ENCODE measurements at regions not wholly inside any gene's neighbourhood (a gene's known extent, or its start where the extent isn't known, plus 50 kb on each side); places are given as distances from the start of the nearest gene placed in this dataset.

DNA sequence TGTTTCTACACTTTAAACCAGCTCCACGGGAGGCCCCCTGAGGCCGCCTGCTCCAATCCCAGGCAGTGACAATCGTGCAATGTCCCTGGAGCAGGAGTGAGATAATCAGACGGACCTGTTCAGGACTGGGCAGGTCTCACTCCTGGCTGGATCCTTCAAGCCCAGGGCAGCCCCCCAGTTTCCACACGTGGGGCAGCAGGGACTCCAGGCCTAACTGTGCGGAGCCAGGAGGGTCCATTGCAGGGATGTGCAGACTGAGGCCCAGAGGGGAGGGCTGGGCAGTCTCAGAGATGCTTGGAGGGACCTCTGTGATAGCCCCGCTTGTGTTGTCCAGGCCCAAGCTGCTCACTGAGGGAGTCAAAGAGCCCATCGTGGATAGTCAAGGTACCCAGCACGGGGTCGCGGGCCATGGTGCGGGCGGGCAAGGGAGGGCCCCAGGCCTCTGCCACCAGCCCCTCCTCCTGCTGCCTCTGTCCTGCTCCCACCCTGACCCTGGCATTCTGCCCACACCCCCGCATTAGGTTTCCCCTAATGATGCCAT is 110.5 kb upstream of the KCTD7 start:
- no peak overlapping the region for H4K8ac ChIP-seq (ENCODE audit: low read depth in 2 of 2, low read length in 2 of 2)
- no peak overlapping the region for H3K4me2 ChIP-seq (ENCODE audit: low read depth, low read length)
- H2AFZ ChIP-seq (replicated peaks; ENCODE audit: low read length, poor library complexity): no peak overlapping the region
- no TSS peak for BruUV-seq (replicated peaks)
- H2BK15ac ChIP-seq (ENCODE audit: low read depth, low read length): no peak overlapping the region
- no peak overlapping the region for H3K14ac ChIP-seq (replicated peaks; ENCODE audit: low read depth, low read length)
- no peak overlapping the region for H2BK120ac ChIP-seq (ENCODE audit: low read depth, low read length)
- H3K18ac ChIP-seq (ENCODE audit: low read depth, low read length): no peak overlapping the region
- ChIA-PET POLR2A (ENCODE audit: unreplicated experiment) (no interaction called here), CTCF (no interaction called here)
- H2BK5ac ChIP-seq (ENCODE audit: low read depth, low read length, poor library complexity, severe bottlenecking): no peak overlapping the region
- H2BK20ac ChIP-seq (ENCODE audit: low read depth, low read length): no peak overlapping the region
- H3K27ac ChIP-seq (ENCODE audit: insufficient read depth, low read length): no peak overlapping the region
- H3K56ac ChIP-seq (ENCODE audit: extremely low read depth, insufficient read depth, low read length): no peak overlapping the region
- no peak for TF ChIP-seq RFX5 (IDR thresholded peaks at IDR 0.05; ENCODE audit: low read depth, low read length)
- no peak for TF ChIP-seq CHD1 (IDR thresholded peaks at IDR 0.05; ENCODE audit: low read depth, low read length)
- TF ChIP-seq CEBPB (IDR thresholded peaks at IDR 0.05; ENCODE audit: low read depth, low read length): no peak
- TF ChIP-seq, protein P1, sequence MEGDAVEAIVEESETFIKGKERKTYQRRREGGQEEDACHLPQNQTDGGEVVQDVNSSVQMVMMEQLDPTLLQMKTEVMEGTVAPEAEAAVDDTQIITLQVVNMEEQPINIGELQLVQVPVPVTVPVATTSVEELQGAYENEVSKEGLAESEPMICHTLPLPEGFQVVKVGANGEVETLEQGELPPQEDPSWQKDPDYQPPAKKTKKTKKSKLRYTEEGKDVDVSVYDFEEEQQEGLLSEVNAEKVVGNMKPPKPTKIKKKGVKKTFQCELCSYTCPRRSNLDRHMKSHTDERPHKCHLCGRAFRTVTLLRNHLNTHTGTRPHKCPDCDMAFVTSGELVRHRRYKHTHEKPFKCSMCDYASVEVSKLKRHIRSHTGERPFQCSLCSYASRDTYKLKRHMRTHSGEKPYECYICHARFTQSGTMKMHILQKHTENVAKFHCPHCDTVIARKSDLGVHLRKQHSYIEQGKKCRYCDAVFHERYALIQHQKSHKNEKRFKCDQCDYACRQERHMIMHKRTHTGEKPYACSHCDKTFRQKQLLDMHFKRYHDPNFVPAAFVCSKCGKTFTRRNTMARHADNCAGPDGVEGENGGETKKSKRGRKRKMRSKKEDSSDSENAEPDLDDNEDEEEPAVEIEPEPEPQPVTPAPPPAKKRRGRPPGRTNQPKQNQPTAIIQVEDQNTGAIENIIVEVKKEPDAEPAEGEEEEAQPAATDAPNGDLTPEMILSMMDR (conservative IDR thresholded peaks at IDR 0.05; ENCODE audit: low read depth, low read length): no peak
- H3K27me3 ChIP-seq (ENCODE audit: control insufficient read depth, insufficient read depth, low read length): no peaks in the 10 kb centered on the region
- no peak overlapping the region for H4K91ac ChIP-seq (ENCODE audit: insufficient read depth, low read depth, low read length)
- no peak for ATAC-seq (ENCODE audit: low read depth)
- no peak overlapping the region for H3K9ac ChIP-seq (ENCODE audit: low read depth, low read length)
- intact Hi-C loops (cut with micrococcal nuclease): no loop called here
- no peaks in the 10 kb centered on the region for H3K4me1 ChIP-seq (ENCODE audit: control insufficient read depth, insufficient read depth, low read length)
- H3K4me3 ChIP-seq (ENCODE audit: insufficient read depth, low read depth, low read length): no peak overlapping the region
- H3K79me1 ChIP-seq (ENCODE audit: low read depth in 1 of 2, low read length in 2 of 2): no peaks in the 10 kb centered on the region
- H4K20me1 ChIP-seq (ENCODE audit: insufficient read depth, low read length): no peaks in the 10 kb centered on the region
- H2AK5ac ChIP-seq (ENCODE audit: low read depth, low read length): no peak overlapping the region
- dilution Hi-C loops (cut with HindIII; ENCODE audit: low sequenced_read_pairs, unreplicated experiment): no loop called here
- no peaks in the 10 kb centered on the region for H3K9me3 ChIP-seq (ENCODE audit: control insufficient read depth, insufficient read depth, low read length)
- no peaks in the 10 kb centered on the region for H3K9me1 ChIP-seq (ENCODE audit: insufficient read depth, low read length)
- no peak overlapping the region for H3K23ac ChIP-seq (ENCODE audit: low read depth, low read length)
- H3K4ac ChIP-seq (ENCODE audit: low read depth, low read length): no peak overlapping the region
- 87% methylated on average over 5 of the region's 14 CpGs; no CpG with 5 or more reads in 1 of the 2 experiments for WGBS, 2 experiments (ENCODE audit: extremely low coverage in 2 of 2, insufficient read length in 1 of 2)
- DNase-seq: no peak
- no peak overlapping the region for H4K5ac ChIP-seq (ENCODE audit: low read depth, low read length)
- H2AK9ac ChIP-seq (replicated peaks; ENCODE audit: low read depth, low read length, poor library complexity): no peak overlapping the region
- in situ Hi-C loops (cut with MboI; ENCODE audit: low sequenced_read_pairs): no loop called here
- H3K36me3 ChIP-seq (ENCODE audit: control insufficient read depth, insufficient read depth, low read length): no peaks in the 10 kb centered on the region
